DND-41 (cell line): ENCODE measurements at regions not wholly inside any gene's neighbourhood (a gene's known extent, or its start where the extent isn't known, plus 50 kb on each side); places are given as distances from the start of the nearest gene placed in this dataset.

Experiments used
- CTCF ChIP-seq: IDR thresholded peaks from 2 replicates; pipeline ENCODE4 v1.5.1; 2012; ENCODE audit warnings: borderline replicate concordance, low read length, moderate library complexity, mild to moderate bottlenecking; ENCODE audit not compliant: poor library complexity, severe bottlenecking; ENCODE audit errors: extremely low read depth
- EZH2 ChIP-seq: IDR thresholded peaks from 3 replicates; pipeline ENCODE4 v1.6.1; 2012; ENCODE audit warnings: borderline replicate concordance, low read depth, mild to moderate bottlenecking, moderate library complexity, low read length, inconsistent platforms; ENCODE audit not compliant: severe bottlenecking

DNA sequence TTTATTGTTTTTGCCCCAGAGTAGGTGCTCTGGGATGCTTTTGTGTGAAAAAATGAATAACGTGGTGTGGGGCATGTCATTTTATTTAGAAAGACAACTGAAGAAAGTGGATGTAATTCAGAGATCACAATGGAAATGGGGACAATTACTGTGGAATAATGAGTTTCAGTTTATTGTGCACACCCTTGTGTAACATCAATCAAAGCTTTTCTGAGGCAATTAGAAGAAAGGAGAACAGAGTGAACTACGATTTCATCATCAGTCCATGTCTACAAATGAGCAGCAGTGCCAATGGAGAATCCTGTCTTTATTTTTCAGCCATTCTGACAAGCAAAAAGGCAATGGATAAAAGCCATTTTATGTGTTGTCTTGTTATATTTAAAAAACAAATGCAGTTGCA lies 339.2 kb downstream of the TMA16 start:
- TF ChIP-seq CTCF: no peak
- no peak for TF ChIP-seq EZH2
